Liver (tissue), 8 donors: ENCODE measurements at regions not wholly inside any gene's neighbourhood (a gene's known extent, or its start where the extent isn't known, plus 50 kb on each side); places are given as distances from the start of the nearest gene placed in this dataset.

Experiments used
- DNase-seq: peaks from one replicate; pipeline ENCODE4 v3.0.0-alpha.2; 2017; ENCODE audit warnings: low spot score
- H3K27ac ChIP-seq, 2 donors: one replicate each; pipeline ENCODE4 v1.7.0; 2013; ENCODE audit warnings: inconsistent platforms in 2 of 2, low read length in 2 of 2, control low read depth in 1 of 2, low read depth in 1 of 2, mild to moderate bottlenecking in 1 of 2
- H3K27me3 ChIP-seq, 4 donors: one replicate each; pipeline versions ENCODE4 v1.6.1 to v1.7.0; 2013; ENCODE audit warnings: low read length in 3 of 4, inconsistent platforms in 1 of 4, mild to moderate bottlenecking in 1 of 4, moderate library complexity in 1 of 4; ENCODE audit not compliant: control insufficient read depth in 4 of 4, insufficient read depth in 4 of 4
- H3K36me3 ChIP-seq, 4 donors: one replicate each; pipeline versions ENCODE4 v1.6.1 to v1.7.0; 2013; ENCODE audit warnings: low read length in 3 of 4, mild to moderate bottlenecking in 3 of 4, low read depth in 1 of 4, moderate library complexity in 1 of 4; ENCODE audit not compliant: control insufficient read depth in 4 of 4, insufficient read depth in 3 of 4
- H3K4me1 ChIP-seq, 4 donors: one replicate each; pipeline versions ENCODE4 v1.6.1 to v1.7.0; 2013; ENCODE audit warnings: low read length in 3 of 4, mild to moderate bottlenecking in 3 of 4, moderate library complexity in 1 of 4; ENCODE audit not compliant: control insufficient read depth in 4 of 4, insufficient read depth in 4 of 4
- H3K4me3 ChIP-seq, 3 donors: one replicate each; pipeline versions ENCODE4 v1.6.1 to v1.7.0; 2013; ENCODE audit warnings: low read length in 3 of 3, control low read depth in 1 of 3, low read depth in 1 of 3, mild to moderate bottlenecking in 1 of 3
- H3K9ac ChIP-seq, 2 donors: one replicate each; pipeline ENCODE4 v1.7.0; 2013; ENCODE audit warnings: low read length in 2 of 2, mild to moderate bottlenecking in 2 of 2, moderate library complexity in 2 of 2, control low read depth in 1 of 2, low read depth in 1 of 2
- H3K9me3 ChIP-seq, 4 donors: one replicate each; pipeline versions ENCODE4 v1.6.1 to v1.7.0; 2013; ENCODE audit warnings: low read length in 3 of 4; ENCODE audit not compliant: control insufficient read depth in 4 of 4
- ATF3 ChIP-seq: IDR thresholded peaks from 2 replicates; pipeline ENCODE4 v1.6.1; 2016; ENCODE audit warnings: antibody characterized with exemption
- CTCF ChIP-seq: fragments of 150-350 bp; IDR thresholded peaks from 2 replicates; pipeline ENCODE4 v1.5.1; 2017; ENCODE audit warnings: improper control_type of control experiment, low read depth, low read length; ENCODE audit not compliant: missing input control
- EGR1 ChIP-seq, 2 donors: IDR thresholded peaks; 2 replicates each; pipeline ENCODE4 v1.6.1; 2016 to 2018; ENCODE audit warnings: antibody characterized with exemption in 2 of 2, low read depth in 2 of 2
- FOXA1 ChIP-seq: IDR thresholded peaks from 2 replicates; pipeline ENCODE4 v1.6.1; 2016; ENCODE audit warnings: antibody characterized with exemption
- FOXA2 ChIP-seq: IDR thresholded peaks from 2 replicates; pipeline ENCODE4 v1.6.1; 2016; ENCODE audit warnings: antibody characterized with exemption
- GABPA ChIP-seq, 2 donors: IDR thresholded peaks in 1 of 2; conservative IDR thresholded peaks in 1 of 2; 2 replicates each; pipeline ENCODE4 v1.6.1; 2016; ENCODE audit warnings: antibody characterized with exemption in 2 of 2, mild to moderate bottlenecking in 1 of 2, moderate library complexity in 1 of 2
- HNF4A ChIP-seq, 2 donors: conservative IDR thresholded peaks; 2 replicates each; pipeline ENCODE4 v1.6.1; 2016; ENCODE audit warnings: antibody characterized with exemption in 2 of 2, mild to moderate bottlenecking in 2 of 2
- HNF4G ChIP-seq: IDR thresholded peaks from 2 replicates; pipeline ENCODE4 v1.6.1; 2016; ENCODE audit warnings: antibody characterized with exemption
- JUND ChIP-seq, 2 donors: IDR thresholded peaks; 2 replicates each; pipeline ENCODE4 v1.6.1; 2016; ENCODE audit warnings: antibody characterized with exemption in 2 of 2
- NR2F2 ChIP-seq: IDR thresholded peaks from 2 replicates; pipeline ENCODE4 v1.6.1; 2016; ENCODE audit warnings: antibody characterized with exemption
- RAD21 ChIP-seq, 2 donors: IDR thresholded peaks; 2 replicates each; pipeline ENCODE4 v1.6.1; 2016; ENCODE audit warnings: antibody characterized with exemption in 2 of 2, mild to moderate bottlenecking in 2 of 2
- REST ChIP-seq: IDR thresholded peaks from 2 replicates; pipeline ENCODE4 v1.6.1; 2016; ENCODE audit warnings: antibody characterized with exemption, mild to moderate bottlenecking
- RXRA ChIP-seq, 2 donors: IDR thresholded peaks; 2 replicates each; pipeline ENCODE4 v1.6.1; 2017 to 2018; ENCODE audit warnings: antibody characterized with exemption in 2 of 2, mild to moderate bottlenecking in 1 of 2
- SP1 ChIP-seq: IDR thresholded peaks from 2 replicates; pipeline ENCODE4 v1.6.1; 2018; ENCODE audit warnings: antibody characterized with exemption, mild to moderate bottlenecking
- TAF1 ChIP-seq: conservative IDR thresholded peaks from 2 replicates; pipeline ENCODE4 v1.6.1; 2016; ENCODE audit warnings: antibody characterized with exemption, mild to moderate bottlenecking
- YY1 ChIP-seq: IDR thresholded peaks from 2 replicates; pipeline ENCODE4 v1.6.1; 2016; ENCODE audit warnings: antibody characterized with exemption, mild to moderate bottlenecking
- ZBTB33 ChIP-seq: IDR thresholded peaks from 2 replicates; pipeline ENCODE4 v1.6.1; 2016; ENCODE audit warnings: antibody characterized with exemption
- WGBS: extraction: QIAGEN DNeasy Blood & Tissue Kit; methylation state at CpG from one replicate; pipeline ENCODE4 v1.1.7; 2013; 5-methylcytosine and 5-hydroxymethylcytosine counted together
- TF ChIP-seq, protein P1 (sequence below): IDR thresholded peaks from 2 replicates; pipeline ENCODE4 v1.6.1; 2016; ENCODE audit warnings: antibody characterized with exemption
- donor health status: healthy.
- donor health status: healthy.
- donor health status: healthy.
- donor health status: healthy.
- donor health status: healthy.

DNA sequence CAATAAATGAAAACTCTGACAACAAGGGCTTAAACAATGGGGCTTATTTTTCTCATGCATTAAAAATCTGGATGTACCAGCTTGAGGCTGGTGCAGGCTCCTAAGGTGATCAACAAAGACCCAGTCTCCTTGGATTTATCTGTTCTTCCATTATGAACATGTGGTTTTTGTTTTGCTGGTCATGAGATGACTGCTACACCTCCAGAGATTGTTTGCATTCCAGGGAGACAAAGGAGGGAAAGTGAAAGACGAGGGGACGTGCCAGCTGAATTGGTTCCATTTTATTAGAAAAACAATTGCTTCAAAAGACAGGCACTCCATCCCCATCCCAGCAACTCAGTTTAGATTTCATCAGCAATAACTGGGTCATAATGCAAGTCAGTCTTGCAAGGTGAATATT lies 90.9 kb upstream of the KCNK1 start:
- no peak overlapping the region for H3K27ac ChIP-seq
- no peaks in the 10 kb centered on the region for H3K36me3 ChIP-seq
- H3K4me1 ChIP-seq: no peaks in the 10 kb centered on the region
- DNase-seq: no peak
- no peak overlapping the region for H3K4me3 ChIP-seq
- H3K9ac ChIP-seq: no peak overlapping the region
- no peaks in the 10 kb centered on the region for H3K9me3 ChIP-seq
- TF ChIP-seq RAD21 (IDR thresholded peaks at IDR 0.05) (no peak), HNF4A (conservative IDR thresholded peaks at IDR 0.05) (no peak), NR2F2 (no peak), JUND (IDR thresholded peaks at IDR 0.05) (no peak), SP1 (no peak), FOXA1 (no peak), YY1 (no peak), RXRA (IDR thresholded peaks at IDR 0.05) (no peak), ZBTB33 (no peak), GABPA (IDR thresholded peaks at IDR 0.05 in 1 of 2, conservative IDR thresholded peaks at IDR 0.05 in 1 of 2) (no peak), REST (no peak), ATF3 (no peak), EGR1 (IDR thresholded peaks at IDR 0.05; ENCODE audit: low read depth in 2 of 2) (no peak), TAF1 (no peak), HNF4G (no peak), CTCF (no peak), FOXA2 (no peak)
- TF ChIP-seq, protein P1, sequence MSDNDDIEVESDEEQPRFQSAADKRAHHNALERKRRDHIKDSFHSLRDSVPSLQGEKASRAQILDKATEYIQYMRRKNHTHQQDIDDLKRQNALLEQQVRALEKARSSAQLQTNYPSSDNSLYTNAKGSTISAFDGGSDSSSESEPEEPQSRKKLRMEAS: no peak
- H3K27me3 ChIP-seq: no peaks in the 10 kb centered on the region
- 77% methylated on average over 2 of the region's 2 CpGs for WGBS
